ENCODE measurements at regions not wholly inside any gene's neighbourhood (a gene's known extent, or its start where the extent isn't known, plus 50 kb on each side); places are given as distances from the start of the nearest gene placed in this dataset.
"Not testable (repeated sequence)": the region's sequence is repeated elsewhere in the genome, so short reads cannot be mapped to it uniquely, and the experiment has no call there.

DNA sequence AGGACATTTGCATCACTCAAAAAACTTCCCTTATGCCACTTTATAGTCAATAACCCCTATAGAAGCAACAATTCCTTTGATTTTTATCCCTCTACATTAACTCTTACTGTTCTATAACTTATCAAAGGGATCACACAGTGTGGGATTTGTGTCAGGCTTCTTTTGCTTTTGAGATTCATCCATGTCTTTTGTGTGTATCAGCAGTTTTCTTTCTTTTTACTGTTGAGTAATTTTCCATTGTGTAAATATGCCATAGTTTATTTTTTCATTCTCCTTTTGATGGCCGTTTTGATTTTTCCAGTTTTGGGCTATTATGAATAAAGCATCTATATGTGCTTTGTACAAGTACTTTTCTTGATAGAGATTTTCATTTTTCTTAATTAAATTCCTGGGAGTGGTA is 657.9 kb downstream of the EPM2A start:
- no peak for DNase-seq

DNA sequence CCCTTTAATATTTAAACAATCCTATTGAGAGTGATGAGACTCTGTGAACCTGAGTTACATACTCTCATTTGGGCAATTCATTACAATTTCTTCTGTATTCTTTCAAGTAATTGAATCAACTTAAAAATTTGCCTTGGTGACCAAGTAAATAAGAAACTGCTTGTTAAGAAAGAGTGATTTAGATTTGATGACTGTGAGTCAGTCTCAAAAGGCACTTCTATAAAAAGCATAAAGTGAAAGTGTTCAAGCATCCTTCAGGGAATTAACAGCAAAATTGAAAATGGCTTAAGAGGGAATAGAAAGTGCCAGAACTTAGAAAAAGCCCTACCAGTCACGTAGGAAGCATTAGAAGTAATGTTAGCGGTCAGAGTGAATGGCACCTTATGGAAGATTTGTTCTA is 654.7 kb downstream of the EPM2A start:
- no peak for DNase-seq

DNA sequence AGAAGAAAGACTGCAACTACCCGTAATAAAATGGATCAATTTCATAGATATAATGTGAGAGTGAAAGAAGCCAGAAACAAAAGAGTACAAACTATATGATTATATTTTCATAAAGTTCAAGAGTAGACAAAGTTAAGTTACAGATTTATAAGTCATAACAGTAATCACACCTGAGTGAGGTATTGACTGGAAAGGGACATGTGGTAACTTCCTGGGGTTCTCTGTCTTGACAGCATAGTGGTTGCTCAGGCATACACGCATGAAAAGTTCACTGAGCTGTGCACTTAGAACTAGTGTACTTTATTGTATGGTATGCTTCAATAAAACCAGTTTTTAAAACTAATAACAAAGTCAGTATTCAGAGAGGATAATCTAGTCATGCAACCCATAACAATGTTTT is 653.6 kb downstream of the EPM2A start:
- no peak for DNase-seq

DNA sequence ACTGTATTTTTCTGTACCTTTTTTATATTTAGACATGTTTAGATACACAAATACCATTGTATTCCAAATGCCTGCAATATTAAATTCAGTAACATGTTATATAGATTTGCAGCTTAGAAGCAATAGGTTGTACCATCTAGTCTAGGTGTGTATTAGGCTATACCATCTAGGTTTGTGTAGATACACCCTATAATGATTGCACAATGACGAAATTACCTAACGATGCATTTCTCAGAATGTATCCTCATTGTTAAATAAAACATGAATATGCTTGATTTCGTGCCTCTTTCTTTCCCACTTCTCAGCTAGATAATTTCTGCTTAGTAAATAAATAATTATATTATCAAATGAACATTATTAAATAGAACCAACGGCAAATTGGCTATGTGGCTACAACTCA is 653.0 kb downstream of the EPM2A start:
- DNase-seq, result no peak

DNA sequence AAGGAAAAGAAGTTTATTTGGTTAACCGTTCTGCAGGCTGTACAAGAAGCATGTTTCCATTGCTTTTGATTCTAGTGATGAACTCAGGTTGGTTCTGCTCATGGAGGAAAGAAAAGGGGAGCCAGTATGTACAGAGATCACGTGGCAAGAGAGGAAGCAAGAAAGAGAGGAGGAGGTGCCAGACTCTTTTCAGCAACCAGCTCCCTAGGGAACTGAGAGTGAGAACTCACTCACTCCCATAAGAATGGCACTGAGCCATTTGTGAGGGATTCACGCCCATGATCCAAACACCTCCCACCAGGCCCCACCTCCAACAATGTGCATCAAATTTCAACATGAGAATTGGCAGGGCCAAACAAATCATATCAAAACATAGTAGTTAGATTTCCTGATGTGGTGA is 649.1 kb downstream of the EPM2A start:
- DNase-seq, result no peak

DNA sequence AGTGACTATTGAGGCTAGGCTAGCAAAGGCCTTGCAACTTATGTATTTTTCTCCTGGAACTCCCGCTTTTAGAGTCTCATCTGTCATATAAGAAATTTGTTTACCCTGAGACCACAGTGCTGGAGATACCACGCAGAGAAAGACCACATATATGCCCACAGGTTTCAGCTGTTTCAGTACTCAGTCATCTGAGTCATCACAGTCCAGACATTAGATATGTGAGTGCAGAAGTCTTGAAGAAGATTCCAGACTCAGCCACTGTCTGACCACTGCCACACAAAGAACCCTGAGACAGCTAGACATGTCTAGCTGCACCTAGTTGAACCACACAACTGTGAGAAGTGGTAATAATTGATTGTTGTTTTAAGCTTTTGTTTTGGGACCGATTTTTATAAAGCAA is 648.3 kb downstream of the EPM2A start:
- no peak for DNase-seq

DNA sequence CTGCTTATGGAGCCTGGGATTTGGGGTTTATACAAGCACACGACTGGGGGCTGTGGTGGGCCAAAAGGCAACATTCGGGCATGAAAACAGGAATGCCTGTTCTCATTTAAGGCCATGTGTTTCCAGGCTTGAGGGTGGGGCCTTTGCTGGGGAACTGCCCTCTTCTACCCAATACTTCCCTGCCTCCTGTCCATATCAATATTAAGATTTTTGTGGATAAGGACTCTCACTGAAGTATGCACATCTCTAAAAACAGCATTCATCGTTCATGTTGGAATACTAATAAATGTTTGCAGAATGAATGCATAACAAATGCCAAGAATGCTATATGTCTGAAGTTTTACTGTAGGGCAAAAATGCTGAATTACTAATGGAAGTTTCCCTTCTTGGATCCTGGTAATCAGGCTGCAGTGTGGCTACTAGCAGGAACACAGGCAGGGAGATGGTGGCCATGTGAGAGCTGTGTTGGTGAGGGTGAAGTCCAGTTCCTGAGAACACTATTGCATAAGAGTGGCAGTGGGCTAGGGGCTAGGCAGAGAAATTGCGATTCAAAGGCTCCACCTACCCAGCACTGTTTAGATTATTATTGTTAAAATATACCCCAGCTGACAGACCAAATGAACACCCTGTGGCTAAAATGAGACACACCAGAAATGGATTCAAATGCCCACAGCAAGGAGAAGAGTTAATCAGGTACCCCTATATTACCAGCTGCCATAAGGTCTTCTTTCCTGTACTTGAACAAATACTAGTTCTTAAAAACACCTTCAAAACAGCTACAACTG is 644.3 kb downstream of the EPM2A start:
- no peak for DNase-seq

DNA sequence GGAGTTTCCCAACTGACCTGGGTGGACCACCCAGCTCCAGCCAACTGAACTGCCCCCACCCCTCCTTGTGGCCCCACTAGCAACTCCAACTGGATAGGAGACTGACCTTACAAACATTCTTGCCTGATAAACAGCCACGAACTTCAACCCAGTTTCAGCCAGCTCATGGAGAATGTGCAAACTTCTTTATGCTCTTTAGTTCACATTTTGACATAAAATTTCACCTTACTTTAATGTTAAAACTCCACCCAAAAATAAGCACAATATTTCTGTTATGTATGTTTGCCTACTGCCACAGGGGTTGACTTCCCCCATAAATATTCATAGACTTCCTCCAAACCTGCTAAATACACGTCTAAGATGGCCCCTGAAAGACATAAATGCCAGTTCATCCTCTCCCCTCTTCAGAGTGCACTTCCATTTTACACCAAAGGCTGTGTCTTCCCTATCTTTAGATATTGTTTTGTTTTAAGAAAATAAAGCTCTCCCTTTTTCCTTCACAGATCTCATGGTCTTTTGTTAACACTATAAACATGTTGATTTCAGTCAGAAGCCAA is 643.7 kb downstream of the EPM2A start:
- DNase-seq, result no peak

DNA sequence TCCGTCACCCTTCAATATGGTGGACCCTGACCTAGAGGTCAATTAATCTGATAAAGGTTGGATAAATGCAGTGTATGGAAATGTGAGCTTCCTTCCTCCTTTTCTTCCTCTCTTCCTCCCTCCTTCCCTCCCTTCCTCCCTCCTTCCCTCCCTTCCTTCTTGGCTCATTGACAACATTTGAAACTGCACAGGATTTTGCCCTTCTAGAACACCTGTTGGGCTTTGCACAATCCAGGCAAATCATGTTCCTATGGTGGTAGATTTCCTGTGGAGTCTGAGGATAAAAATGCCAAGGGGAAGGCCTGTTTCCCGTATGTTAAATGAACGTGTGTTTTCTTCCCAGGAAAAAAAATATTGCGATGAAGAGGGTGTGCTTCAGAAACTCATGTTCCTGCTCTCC is 642.8 kb downstream of the EPM2A start:
- DNase-seq, result no peak

DNA sequence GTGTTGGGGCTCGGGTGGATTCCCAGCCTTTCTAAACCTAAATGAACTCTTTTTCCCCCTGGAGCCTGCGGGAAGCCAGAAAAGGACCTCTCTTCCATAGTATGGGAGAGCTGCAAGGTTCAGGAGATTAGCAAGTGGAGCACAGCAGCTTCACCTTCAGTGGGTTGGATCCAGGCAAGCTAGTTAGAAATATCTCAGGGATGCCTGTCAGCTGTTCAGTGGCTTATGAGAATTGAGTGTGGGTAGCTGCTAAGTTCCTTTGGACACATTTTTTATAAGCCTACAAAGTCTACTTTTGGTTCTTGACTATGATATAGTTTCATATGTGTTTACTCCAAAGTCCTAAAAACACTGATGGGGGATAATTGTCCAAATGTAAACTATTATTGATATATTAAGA is 642.1 kb downstream of the EPM2A start:
- DNase-seq, result no peak

DNA sequence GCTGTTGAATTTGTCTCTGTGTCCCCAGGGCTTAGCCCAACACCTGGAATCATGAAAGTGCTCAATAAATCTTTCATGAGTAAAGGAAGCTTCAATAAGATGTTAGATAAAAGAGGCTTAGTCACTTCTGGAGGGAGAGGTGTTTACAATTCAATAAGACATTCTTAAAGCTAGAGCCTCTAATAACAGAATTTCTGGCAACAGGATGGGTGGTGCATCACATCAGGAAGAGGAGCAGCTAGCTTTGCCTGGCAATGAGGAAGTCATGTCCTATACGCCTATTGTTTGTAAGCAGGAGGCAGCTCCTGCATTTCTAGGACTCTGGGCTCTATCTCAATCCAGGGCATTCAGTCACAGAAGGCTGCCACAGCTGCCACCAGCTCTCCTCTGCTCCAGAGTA is 638.5 kb downstream of the EPM2A start:
- DNase-seq, result no peak

DNA sequence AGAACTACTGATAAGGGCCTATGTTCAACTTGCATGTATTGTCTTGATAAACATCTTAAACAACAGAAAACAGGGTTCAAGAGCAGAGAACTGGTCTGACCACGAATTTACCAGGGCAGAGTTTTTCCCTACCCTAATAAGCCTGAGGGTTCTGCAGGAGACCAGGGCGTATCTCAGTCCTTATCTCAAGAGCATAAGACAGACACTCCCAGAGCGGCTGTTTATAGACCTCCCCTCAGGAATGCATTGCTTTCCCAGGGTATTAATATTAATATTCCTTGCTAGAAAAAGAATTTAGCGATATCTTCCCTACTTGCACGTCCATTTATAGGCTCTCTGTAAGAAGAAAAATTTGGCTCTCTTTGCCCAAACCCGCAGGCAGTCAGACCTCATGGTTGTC is 637.2 kb downstream of the EPM2A start:
- not testable (repeated sequence) for DNase-seq

DNA sequence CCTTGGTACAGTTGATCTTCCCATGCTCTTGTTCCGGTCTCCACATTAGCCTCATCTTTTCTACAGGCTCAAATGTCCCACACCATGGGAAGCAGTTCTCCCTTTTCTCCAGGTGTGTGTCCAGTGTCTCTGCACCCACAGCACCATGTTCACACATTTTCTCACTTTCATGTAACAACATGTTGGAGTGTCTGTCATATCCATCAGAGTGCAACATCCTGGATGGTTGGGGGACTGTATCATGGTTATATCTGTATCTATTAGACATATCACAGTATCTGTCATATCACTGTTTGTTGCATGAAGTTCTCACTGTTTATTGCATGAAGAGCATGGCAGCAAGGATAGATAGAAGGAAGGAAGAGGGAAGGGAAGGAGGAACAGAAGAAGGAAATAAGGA is 635.6 kb downstream of the EPM2A start:
- no peak for DNase-seq

DNA sequence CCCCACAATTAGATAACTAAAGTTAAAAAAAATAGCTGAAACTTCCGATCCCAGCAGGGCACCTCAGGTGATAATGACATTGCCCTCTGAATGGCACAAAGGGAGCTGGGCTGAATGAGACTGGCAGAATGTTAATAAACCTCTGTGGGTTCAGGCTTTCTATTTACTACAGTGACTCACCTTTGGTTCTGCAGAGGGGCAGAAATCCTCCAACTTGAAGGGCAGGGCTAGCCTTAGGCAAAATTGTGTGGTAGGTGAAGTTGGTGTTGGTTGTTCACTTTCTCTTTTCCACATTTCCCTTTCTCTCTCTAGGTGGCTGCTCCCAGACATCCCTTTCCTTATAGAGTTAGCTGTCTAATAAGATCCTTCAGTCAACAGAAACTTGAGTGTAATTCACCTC is 625.2 kb downstream of the EPM2A start:
- no peak for DNase-seq

DNA sequence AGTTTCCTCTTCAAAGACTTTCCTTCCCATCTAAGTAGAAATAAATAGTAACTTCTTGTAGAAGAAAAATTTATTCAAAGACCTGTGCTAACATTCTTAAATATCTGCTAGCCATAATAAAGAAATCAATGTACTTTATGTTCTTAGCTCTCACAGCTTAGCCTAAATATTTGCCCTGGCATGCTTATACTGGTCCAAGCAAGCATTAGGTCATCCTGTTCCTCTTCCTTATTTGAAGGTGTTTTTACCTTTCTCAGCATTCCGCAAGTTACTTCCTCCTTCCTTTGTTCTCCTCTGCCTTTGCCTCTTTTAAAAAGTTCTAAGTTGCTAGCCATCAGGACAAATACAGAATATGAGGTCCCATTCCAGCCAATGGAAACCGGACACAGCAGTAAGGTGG is 623.9 kb downstream of the EPM2A start:
- DNase-seq, result not testable (repeated sequence)

DNA sequence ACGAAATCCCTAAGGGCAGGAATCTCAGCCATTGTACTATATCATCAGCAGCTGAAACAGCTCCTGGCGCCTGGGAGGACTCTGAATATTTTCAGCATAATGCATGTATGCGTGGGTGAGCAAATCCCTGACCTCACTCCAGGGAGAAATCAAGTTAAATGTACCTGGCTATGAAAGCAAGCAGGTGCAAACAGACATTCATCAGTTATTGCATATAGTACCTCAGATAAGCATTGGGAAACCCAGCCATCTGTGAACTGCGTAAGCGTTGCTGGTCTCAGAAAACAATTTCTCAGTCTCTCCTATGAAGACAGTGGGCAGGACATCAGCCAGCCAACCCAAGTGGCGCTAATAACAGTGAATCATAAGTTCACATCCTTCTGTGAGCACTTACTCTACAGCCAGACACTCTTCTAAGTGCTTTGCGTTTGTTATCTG is 622.6 kb downstream of the EPM2A start:
- DNase-seq, result no peak

DNA sequence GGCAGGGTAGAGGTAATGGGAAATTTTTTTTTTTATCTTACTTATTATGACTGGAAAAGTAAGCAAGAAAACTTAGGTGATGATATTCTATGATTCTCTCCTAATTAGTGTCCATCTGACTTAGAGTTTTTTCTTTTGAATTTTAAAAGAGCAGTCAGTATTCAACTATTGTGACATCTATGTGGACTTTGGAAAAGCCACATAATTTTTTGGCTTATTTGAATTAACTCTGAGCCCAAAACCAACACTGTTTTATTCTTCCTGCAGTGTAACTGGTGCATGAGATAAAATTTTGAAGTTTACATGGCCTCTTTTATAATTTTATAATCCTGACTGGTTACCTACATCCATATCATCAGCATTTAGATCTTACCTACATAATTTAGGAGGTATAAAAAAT is 619.7 kb downstream of the EPM2A start:
- no peak for DNase-seq

DNA sequence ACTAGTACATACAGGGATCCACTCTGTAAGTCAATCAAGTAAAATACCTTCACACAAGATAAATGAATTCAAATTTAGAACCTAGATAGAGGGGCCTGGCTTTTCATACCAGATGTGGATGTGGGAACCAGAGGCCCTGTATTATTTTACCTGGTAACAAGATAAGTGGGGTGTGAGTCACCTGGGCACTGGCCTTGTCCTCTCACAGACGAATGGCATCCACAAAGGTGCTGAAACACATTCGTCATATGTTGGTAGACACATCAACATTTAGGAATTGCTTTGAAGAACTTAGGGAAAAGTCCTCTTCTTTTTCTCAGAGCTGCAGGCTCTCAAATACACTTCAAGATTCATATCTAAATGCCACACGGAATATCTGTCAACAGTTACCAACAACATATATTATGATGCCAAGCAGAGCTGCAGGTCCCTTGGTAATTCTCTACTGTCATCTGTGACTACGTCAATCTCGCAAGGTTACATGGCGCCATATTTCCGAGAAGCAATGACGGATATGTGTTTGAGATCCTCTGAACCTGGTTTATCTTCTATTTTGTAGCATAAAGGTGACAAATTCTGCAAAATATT is 618.6 kb downstream of the EPM2A start:
- no peak for DNase-seq

DNA sequence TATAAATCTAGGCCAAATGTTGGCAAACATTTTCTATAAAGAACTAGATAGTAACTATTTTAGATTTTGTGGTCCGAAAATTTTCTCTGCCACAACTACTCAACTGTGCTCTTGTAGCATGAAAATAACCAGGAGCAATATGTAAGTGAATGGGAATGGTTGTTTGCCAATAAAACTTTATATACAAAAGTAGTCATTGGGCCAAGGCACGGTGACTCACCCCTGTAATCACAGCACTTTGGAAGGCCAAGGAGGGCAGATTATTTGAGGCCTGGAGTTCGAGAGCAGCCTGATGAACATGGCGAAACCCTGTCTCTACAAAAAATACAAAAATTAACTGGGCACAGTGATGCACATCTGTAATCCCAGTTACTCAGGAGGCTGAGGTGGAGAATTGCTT is 617.1 kb downstream of the EPM2A start:
- DNase-seq, result no peak

DNA sequence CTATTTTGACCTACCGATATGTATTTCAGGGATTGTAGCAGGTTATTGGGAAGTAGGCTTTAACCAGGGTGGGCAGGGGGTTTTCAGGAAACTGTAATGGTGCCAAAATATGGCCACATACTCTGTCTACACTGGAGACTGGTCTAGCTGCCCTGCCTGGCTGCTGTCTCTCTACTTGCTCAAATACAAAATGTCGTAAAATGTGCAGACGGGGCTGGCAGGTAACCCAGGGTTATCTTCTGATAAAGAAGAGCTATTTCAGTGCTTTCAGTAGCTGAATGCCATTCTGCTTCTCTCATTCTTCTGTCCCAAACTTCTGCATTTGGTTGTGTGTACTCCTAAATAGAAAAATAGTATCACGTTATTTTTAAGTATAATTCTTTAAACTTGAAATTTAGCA is 616.2 kb downstream of the EPM2A start:
- no peak for DNase-seq

DNA sequence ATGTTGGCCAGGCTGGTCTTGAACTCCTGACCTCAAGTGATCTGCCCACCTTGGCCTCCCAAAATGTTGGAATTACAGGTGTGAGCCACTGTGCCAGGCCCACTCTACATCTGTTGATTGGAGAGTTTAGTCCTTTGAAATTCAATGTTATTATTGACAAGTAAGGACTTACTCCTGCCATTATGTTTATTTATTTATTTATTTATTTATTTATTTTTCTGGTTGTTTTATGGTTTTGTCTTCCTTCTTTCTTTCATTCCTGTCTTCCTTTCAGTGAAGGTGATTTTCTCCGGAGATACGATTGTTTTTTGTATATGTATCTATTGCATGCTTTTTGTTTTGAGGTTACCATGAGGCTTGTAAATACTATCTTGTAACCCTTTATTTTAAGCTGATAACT is 602.6 kb downstream of the EPM2A start:
- no peak for DNase-seq

DNA sequence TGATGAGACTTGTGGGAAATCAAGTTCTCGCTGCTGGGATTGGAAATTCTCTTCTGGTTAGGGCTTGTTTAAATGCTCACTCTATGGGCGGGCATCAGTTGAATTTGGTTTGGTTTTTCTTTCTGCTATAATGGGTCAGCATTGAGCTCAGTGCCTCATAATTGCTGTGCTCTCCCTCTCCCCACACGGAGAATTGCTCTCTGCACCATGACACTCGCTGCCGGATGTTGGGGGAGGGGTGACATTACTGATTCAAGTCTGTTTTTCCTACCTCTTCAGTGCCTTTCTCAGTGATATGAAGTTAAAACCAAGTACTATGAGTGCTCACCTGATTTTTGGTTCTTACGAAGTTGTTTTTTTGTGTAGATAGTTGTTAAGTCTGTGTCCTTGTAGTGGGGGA is 599.6 kb downstream of the EPM2A start:
- no peak for DNase-seq

DNA sequence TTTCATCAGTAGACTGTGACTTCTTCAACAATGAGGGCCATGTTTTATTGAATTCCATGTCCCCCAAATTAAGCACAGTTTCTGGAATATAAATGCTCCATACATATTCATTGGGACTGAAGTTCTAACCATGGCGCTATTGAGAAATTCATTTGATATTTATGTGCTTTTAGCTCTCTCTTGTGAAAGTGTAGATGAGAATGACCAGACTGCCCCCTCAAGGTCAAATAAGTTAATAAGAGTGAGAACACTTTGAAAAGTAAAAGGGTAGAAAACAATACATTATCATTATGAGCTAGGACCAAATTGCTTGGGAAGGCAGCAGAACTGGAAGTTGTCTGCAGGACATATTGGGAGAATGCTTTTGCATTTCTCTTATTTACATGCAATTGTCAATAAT is 597.9 kb downstream of the EPM2A start:
- DNase-seq, result no peak

DNA sequence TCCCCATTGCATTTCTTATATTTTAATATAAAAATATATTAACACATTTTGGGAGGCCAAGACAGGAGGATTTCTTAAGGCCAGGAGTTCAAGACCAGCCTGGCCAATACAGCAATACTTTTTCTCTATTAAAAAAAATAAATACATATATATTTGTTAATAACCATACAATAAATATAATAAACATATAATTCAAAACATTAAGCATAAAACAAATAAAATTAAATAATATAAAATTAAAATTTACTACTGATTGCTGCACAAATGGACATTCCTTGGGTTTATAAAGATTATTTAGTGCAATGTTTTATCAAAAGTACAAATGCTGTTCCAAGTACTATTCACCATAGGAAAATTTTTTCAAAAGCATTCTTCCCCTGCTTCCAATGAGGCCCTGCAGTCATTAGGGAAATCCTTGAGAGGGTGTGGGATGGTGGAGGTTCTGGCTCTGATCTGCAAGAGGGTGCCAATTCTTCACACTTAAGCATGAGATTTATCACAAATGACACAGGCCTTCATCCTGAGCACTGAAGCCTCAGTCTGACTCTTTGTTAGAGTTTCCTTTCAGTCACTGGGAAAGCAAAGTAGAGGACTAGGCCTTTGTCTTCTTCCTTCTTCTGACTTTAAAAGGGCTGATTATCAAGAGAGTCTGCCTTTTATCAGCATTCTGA is 596.7 kb downstream of the EPM2A start:
- no peak for DNase-seq
